RPMI8226 (cell line): ENCODE measurements at regions not wholly inside any gene's neighbourhood (a gene's known extent, or its start where the extent isn't known, plus 50 kb on each side); places are given as distances from the start of the nearest gene placed in this dataset.
"Not testable (repeated sequence)": the region's sequence is repeated elsewhere in the genome, so short reads cannot be mapped to it uniquely, and the experiment has no call there.

Experiments used
- DNase-seq: peaks from one replicate; pipeline ENCODE4 v3.0.0-alpha.2; 2015

DNA sequence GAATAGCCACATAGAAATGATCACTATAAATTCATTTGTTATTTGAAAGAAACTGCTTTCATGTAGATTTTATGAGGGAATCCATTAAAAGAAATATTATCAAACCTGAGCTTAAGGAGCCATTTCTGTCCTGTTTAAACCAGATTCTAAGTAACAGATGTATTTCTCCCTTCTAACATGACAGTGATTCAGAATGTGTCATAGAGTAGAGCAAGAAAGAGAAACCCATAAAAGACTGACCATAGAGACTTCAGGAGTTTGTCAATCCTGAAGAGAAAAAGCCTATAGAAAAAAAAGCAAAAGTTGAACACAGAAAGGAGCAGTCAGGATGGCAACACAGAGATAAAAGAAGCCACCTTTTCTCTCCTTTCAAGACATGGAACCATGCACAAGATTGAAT lies 390.6 kb downstream of the PRIM2 start:
- not testable (repeated sequence) for DNase-seq

DNA sequence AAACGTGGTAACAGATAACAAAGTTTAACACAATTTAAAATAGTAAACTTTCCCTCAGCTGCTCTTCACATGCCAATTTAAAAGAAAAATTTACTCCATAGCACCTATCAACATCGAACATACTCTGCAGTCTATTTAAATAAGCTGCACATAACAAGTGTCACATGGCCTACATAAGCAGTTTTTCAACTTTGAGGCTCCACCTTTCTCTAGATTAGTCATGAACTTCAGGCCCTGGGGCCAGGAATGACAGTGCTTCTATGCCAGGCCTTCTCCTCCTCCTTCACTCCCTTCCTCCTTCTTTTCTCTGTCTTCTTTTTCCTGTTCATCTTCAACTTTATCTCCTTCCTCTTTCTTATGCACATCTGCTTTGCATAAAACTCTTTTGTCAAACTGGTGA lies 405.1 kb downstream of the PRIM2 start:
- DNase-seq, result not testable (repeated sequence)

DNA sequence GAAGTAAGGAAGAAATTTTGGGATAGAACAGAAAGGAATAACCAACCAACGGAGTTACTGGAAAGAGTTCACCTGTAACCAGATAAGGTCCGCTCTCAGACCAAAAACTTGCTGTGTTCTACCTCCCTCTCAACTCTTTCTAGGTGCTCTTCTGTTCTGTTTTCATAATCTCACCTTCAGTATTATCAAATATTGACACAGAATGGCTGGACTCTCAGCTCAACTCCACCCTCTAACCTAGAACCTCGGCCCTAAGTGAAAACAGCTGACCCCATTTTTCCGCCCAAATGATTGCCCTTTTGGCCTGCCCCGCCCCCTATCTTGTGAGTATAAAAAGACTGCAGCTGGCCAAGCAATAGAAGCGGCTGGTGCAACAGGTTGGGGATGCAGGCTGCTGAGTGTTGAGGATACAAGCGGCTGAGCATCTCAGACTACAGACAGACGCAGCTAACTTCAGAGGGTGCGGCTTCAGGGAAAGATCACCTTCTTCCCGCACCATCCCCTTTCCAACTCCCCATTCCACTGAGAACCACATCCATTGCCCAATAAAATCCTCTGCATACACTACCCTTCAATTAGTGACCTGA lies 406.5 kb downstream of the PRIM2 start:
- DNase-seq, result not testable (repeated sequence)

DNA sequence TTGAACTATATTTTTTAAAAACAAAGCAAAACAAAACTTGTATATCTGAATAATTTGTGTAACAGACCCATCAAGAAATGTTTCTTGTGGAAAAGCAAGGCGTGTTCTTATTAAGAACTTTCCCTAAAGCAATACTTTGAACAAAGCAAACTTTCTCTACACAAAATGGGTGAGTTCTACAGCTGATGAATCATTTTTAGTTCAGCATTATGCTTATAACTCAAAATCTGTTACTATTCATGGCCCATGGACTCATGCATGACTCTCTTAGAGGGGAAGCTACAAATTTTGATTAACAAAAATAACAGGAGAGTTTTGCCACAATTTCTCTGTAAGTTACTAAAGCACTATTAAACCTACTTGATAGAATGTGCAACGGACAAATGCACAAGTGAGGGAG lies 412.0 kb downstream of the PRIM2 start:
- DNase-seq, result not testable (repeated sequence)

DNA sequence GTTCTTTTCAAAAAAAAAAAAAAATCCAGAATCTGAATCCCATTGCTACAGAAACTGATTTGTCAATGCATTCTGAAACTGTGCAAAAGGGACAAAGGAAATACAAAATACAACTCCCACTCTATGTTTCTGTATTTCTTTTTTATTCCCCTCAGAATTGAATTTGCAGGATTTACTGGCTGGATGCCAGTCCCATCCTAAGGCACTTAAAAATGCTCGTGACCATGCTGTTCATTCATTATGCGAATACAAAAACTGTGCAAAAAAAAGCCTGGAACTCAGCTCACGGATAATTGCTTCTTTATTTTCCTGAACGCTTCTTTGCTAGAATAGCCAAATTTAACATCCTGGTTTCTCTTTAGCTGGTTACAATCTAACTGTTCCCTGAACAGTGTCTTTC lies 413.3 kb downstream of the PRIM2 start:
- DNase-seq, result not testable (repeated sequence)

DNA sequence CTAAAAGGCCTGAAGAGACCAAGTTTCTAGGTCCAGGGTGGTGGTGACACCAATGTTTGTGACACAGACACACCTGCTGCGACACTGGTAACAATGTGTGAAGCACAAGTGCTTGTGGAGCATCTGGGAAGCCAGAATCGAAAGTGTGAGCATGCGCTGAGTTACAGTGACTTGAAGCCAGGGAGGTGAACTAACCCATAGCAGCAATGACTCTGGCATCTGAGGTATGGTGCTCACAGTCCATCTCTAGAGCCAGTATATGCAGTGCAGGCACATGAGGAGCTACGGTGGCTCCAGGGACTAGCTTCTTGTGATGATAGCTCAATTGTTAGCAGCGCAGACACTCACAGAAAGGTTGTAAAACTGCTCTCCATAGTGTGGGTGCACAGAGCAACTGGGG lies 430.3 kb downstream of the PRIM2 start:
- not testable (repeated sequence) for DNase-seq

GRCh38 chr6:57759850-57760249 lies 442.4 kb downstream of the PRIM2 start:
- not testable (repeated sequence) for DNase-seq

- not testable (repeated sequence) for DNase-seq
These were observed 475.4 kb downstream of the PRIM2 start for GRCh38 chr6:57792720-57793397.

DNA sequence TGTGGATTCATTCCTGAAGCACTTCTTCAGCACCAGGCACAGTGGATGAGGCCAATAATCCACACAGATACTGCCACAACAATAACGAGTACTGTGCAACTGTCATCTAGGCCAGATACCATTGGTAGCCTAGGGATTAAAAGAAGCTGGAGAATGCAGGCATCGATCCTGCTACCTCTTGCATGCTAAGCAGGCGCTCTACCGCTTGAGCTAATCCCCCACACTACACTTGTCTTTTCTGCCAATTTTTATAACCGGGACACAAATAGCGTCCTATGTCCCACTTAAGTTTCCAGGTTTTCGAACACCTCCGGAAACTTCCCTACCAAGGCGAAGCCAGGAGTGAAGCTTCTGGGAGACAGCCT lies 475.9 kb downstream of the PRIM2 start:
- not testable (repeated sequence) for DNase-seq

DNA sequence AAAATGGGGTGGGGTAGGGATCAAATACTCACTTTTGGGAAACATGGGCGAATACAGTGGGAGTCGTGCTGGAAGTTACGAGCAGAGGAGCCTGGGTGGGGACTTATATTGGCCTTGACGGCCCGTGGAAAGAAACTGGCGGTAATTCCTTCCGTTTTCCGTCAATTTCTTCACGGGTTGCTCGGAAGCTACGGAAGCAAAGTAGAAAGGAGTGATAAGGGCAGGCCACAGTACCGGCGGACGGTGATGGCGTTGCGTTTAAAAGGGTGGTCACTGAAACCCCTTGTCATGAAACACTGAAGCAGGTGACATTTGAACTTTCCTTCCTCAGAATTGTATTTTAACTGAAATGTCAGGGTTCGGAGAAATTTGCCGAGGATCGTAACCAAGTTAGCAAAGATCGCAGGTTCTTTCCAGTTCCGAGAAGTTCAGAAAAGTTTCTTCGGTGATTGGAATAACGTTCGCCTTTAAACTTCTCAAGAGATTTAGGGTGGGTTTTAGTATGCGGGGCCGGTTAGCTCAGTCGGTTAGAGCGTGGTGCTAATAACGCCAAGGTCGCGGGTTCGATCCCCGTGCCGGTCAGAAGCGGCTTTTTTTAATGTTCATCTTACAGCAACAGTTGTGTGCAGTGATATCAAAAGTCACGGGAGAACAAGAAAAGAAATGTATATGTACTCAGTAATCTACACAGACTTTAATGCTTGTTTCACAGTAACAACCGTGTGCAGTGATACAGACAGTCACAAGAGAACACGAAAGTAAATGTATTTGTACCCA lies 482.5 kb downstream of the PRIM2 start:
- DNase-seq, result not testable (repeated sequence)

GRCh38 chr6:57808581-57808980 lies 491.2 kb downstream of the PRIM2 start:
- not testable (repeated sequence) for DNase-seq

DNA sequence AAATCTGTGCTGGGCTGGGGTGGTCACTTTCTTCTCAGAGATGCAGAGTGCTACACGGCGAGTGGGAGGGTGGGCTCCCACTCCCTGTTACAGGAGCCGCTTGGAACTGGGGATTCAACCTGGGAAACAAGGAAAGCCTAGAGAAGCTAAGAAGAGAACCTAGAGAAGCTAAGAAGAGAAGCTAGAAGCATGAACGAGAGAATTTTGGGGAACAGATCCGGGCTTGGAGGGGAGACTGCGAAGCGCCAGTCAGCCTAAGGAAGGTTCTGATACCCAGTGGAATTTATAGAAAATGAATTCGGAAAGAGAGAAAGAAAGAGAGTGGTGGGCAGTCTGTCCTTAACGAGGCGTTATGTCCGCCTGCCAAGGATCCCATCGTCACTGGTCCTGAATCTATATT lies 492.0 kb downstream of the PRIM2 start:
- DNase-seq, result not testable (repeated sequence)

DNA sequence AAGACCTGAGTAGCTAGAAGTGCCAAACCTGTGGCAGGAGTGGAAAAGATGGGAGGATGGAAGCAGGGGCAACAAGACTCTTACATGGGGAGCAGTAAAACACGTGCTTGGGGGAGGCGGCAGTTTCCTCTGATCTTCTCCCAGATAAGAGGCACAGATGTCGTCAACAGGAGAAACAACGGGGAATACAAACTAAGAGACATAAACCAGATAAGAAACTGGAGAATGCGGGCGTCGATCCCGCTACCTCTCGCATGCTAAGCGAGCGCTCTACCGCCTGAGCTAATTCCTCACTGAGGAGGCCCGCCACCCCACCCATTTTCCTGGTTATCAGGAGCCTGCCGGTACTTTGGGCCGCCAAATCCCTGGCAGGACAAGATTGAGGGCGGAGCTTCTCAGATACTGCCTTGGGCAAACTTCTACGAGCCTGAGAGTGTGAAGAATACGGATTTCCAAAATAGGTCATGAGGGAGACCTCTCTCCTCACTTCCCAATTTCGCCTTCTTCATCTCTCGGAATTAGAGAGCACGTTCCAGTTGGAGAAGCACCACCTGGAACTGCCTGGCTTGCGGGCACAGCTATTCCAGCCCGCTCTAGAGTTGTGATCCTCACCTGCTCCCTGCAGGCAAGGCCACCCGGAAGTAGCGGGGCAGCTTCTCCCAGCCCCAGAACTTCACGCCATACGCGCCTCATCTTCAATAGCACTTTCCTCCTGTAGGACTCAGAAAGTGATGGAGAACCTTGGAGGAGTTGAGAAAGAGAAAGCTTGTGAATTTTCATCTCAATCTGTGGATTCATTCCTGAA lies 496.0 kb downstream of the PRIM2 start:
- not testable (repeated sequence) for DNase-seq

DNA sequence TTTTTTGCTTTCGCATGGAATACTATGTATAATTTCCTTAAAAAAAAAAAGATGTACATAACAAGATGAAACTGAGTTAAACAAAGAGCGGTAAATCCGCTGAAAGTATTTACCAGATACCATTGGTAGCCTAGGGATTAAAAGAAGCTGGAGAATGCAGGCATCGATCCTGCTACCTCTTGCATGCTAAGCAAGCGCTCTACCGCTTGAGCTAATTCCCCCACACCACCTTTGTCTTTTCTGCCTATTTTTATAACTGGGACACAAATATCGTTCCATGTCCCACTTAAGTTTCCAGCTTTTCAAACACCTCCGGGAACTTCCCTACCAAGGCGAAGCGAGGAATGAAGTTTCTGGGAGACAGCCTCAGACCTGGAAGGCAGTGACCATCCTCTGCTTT lies 498.4 kb downstream of the PRIM2 start:
- DNase-seq, result not testable (repeated sequence)

DNA sequence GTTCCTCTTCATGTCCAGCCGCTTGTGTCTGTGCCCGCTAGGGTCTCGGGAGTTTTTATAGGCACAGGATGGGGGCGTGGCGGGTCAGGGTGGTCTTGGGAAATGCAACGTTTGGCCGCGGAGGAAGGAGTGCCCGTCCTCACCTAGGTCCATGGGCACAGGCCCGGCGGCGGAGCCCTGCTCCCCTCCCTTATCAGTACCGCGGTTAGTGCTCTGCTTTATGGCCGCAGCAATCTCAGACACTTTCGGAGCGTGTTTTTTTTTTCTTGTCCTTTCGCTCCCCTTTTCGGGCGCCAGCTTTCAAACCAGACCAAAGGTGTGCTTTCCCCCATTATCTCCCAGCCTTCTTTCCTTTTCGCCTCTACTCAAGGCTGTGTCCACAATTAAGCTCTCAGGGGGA lies 503.9 kb downstream of the PRIM2 start:
- DNase-seq, result not testable (repeated sequence)

GRCh38 chr6:57822448-57822847 lies 505.0 kb downstream of the PRIM2 start:
- DNase-seq, result not testable (repeated sequence)

DNA sequence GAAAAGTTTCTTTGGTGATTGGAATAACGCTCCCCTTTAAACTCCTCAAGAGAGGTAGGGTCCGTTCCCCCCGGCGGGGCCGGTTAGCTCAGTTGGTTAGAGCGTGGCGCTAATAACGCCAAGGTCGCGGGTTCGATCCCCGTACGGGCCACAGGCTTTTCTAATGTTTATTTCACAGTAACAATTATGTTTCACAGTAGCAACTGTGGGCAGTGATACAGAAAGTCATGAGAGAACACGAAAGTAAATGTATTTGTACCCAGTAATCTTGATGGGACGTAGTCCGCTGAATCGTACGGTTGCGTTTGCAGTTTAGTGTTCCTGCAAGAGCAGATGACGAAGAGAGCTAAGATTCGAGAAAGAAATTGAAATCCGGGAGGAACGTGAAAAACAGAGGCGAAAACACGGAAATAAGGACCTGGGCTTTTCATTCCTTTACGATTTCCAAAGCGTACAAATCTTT lies 505.5 kb downstream of the PRIM2 start:
- no peak for DNase-seq

DNA sequence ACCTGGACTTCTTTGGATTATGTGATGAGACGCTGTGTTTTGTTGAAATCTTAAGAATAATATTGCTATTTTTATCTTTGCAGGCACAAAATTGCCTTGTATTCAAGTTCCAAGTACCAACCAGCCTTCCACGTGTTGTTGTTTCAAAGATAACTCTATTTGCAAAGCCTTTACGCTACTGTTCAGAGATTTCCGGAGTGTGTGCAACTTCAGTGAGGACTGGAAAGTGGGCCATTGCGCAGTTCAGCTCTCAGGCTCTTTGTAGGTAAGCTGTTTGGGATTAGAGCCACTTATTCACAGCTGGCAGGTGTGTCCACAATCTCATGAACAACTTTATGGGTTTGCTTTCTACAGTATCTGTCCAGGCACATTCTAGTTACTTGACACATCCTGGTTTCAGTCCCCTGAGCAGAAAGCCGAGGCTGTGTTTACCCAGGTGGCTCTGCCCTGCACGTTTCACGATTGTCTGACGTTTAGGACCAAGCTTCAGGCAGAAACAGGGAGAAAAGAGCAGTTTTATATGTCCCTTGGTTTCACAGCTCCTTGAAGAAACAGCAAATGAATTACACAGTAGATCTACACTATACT lies 520.3 kb downstream of the PRIM2 start:
- peak; percentile 20 for DNase-seq

DNA sequence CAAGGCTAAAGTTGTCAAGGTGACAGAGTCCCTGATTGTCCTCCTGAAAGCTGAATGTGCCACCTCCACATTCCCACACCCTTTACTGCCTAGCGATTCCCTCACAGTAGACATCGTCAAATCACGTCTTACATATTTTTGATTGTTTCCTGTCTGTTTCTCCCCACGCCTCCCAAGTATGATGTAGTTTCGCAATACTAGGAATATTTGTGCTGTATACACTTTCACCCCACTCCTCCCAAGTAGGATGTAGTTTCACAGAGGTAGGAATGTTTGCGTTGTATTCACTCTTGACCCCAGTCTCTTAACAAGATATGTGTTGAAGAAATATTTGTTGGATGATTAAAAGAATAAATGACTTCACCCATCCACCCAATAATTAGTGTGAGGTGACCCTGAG lies 524.1 kb downstream of the PRIM2 start:
- not testable (repeated sequence) for DNase-seq

DNA sequence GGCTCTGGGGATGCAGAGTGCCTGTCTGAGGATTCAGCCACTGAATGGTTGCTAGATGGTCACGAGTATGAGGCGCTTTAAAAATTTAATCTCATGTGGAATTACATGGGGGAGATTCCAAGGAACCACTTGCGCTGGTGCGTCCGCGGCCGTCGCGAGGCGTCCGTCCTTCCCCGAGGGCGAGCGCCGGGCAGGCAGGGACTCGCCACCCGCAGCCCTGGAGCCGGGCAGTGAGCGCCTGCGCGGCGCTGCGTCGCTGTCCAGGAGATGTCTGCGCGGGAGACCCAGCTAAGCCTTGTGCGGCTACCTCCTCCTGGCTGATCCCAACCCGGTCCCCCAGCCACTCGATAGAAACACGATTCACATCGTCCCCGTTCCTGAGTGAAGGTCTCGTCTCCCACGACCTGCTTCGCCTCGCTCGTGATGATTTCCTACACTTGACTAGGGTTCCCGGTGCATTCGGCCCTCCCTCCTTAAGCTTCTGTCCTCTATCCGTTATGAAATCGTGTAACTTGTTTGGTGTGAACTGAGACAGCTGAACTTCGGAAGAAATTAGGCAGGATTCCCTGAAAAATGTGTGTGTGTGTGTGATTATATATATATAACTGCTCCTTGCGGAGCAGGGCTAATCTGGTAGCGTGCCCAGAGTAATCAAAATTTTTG lies 536.4 kb downstream of the PRIM2 start:
- DNase-seq, result not testable (repeated sequence)

- not testable (repeated sequence) for DNase-seq
These were observed 543.3 kb downstream of the PRIM2 start for GRCh38 chr6:57860481-57861315.
